ENCODE measurements at regions not wholly inside any gene's neighbourhood (a gene's known extent, or its start where the extent isn't known, plus 50 kb on each side); places are given as distances from the start of the nearest gene placed in this dataset.

DNA sequence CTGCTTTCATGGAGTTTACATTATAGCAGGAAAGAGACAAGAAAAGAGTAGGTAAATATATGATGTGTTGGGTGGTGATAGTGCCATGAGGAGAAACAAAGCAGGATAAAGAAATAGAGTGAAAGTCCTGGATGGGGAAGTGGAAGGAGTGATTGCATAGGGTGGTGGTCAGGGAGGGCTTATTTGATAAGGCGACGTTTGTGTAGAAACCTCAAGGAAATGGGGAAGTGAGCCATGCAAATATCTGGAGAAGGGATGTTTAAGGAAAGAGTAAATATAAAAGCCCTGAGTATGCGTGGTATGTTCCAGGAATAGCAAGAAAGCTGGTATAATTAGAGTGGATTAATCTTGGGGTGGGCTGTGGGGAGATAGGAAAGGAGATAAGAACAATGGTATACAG, 134.7 kb upstream of the SV2C start:
- H3K4me3 Mint-ChIP-seq = no peak overlapping the region
- TF ChIP-seq EZH2phosphoT487 (IDR thresholded peaks at IDR 0.05) = no peak
- TF ChIP-seq, protein P1, sequence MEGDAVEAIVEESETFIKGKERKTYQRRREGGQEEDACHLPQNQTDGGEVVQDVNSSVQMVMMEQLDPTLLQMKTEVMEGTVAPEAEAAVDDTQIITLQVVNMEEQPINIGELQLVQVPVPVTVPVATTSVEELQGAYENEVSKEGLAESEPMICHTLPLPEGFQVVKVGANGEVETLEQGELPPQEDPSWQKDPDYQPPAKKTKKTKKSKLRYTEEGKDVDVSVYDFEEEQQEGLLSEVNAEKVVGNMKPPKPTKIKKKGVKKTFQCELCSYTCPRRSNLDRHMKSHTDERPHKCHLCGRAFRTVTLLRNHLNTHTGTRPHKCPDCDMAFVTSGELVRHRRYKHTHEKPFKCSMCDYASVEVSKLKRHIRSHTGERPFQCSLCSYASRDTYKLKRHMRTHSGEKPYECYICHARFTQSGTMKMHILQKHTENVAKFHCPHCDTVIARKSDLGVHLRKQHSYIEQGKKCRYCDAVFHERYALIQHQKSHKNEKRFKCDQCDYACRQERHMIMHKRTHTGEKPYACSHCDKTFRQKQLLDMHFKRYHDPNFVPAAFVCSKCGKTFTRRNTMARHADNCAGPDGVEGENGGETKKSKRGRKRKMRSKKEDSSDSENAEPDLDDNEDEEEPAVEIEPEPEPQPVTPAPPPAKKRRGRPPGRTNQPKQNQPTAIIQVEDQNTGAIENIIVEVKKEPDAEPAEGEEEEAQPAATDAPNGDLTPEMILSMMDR (IDR thresholded peaks at IDR 0.05) = no peak
- TF ChIP-seq EZH2 (IDR thresholded peaks at IDR 0.05) = no peak
- DNase-seq (ENCODE audit: low spot score) = no peak

DNA sequence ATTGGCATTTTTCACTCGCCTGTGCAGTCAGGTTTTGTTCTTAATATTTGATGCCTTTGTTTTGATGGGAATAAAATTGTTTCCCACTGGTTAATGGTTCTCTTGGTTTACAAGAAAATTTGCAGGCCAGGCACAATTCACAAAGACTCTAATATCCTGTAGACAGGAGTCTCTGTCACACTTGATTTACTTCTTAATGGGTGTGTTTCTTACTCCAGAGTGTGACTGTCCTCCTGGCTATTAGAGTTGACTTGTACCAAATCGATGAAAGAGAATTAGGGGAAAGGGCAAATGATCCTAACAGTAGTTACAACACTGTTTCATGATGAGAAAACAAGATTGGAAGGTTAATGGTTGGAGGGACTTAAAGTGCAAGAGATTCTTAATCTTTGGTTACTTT, 142.8 kb upstream of the SV2C start:
- Mint-ChIP-seq H3K9me3 (no peaks in the 10 kb centered on the region), H3K36me3 (no peaks in the 10 kb centered on the region), H3K4me3 (no peak overlapping the region), H3K27me3 (ENCODE audit: insufficient read depth, low read depth) (peaks cover 7% of the 10 kb centered on the region), H3K27ac (no peak overlapping the region), H3K4me1 (peaks cover 10% of the 10 kb centered on the region)
- TF ChIP-seq EZH2phosphoT487 (IDR thresholded peaks at IDR 0.05) (no peak), EZH2 (IDR thresholded peaks at IDR 0.05) (no peak)
- TF ChIP-seq, protein P1 (IDR thresholded peaks at IDR 0.05) = no peak
- Histone ChIP-seq H3K79me2 (ENCODE audit: low read depth) (no peaks in the 10 kb centered on the region), H4K20me1 (ENCODE audit: low read depth) (no peaks in the 10 kb centered on the region), H3K9ac (no peak overlapping the region), H3K4me1 (no peaks in the 10 kb centered on the region), H3K27ac (no peak overlapping the region), H3K27me3 (no peaks in the 10 kb centered on the region), H3K9me3 (ENCODE audit: low read depth) (no peaks in the 10 kb centered on the region), H2AFZ (replicated peaks) (no peak overlapping the region), H3F3A (ENCODE audit: low read depth) (no peaks in the 10 kb centered on the region), H3K36me3 (no peaks in the 10 kb centered on the region), H3K4me2 (no peak overlapping the region), H3K4me3 (no peak overlapping the region)
- DNase-seq (ENCODE audit: low spot score) = no peak

More for the DNA sequence above, 134.7 kb upstream of the SV2C start:
- Histone ChIP-seq H3K9ac (no peak overlapping the region), H3K4me1 (no peaks in the 10 kb centered on the region), H3K27me3 (no peaks in the 10 kb centered on the region), H3K4me2 (no peak overlapping the region), H4K20me1 (ENCODE audit: low read depth) (no peaks in the 10 kb centered on the region), H3K79me2 (ENCODE audit: low read depth) (no peaks in the 10 kb centered on the region), H2AFZ (replicated peaks) (no peak overlapping the region), H3K27ac (no peak overlapping the region), H3K4me3 (no peak overlapping the region), H3F3A (ENCODE audit: low read depth) (no peaks in the 10 kb centered on the region), H3K9me3 (ENCODE audit: low read depth) (no peaks in the 10 kb centered on the region), H3K36me3 (no peaks in the 10 kb centered on the region)
- H3K36me3 Mint-ChIP-seq = no peaks in the 10 kb centered on the region
- H3K27me3 Mint-ChIP-seq (ENCODE audit: insufficient read depth, low read depth) = peaks cover 8% of the 10 kb centered on the region
- H3K4me1 Mint-ChIP-seq = peaks cover 8% of the 10 kb centered on the region
- peaks cover 2% of the 10 kb centered on the region for H3K9me3 Mint-ChIP-seq
- H3K27ac Mint-ChIP-seq = no peak overlapping the region

DNA sequence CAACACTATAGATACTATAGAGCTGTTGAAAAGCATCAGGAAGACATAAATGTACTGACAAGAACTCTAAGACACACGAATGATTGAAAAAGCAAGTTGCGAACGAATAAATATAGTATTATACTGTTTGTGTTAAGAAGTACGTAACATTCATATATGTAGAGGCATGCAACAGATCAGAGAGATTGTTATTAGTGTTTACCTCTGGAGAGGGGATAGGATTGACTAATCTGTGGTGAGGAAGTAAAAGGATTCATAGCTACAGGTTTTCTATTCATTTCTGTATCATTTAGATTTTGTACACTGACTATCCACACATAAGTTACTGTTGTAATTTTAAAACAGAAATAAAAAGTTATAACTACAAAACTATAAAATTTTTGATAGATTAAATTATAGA, 147.6 kb upstream of the SV2C start:
- Histone ChIP-seq H3K79me2 (ENCODE audit: low read depth) (no peaks in the 10 kb centered on the region), H3K4me2 (no peak overlapping the region), H3K9ac (no peak overlapping the region), H4K20me1 (ENCODE audit: low read depth) (no peaks in the 10 kb centered on the region), H3K36me3 (no peaks in the 10 kb centered on the region), H3F3A (ENCODE audit: low read depth) (no peaks in the 10 kb centered on the region), H3K4me1 (no peaks in the 10 kb centered on the region), H2AFZ (replicated peaks) (no peak overlapping the region), H3K9me3 (ENCODE audit: low read depth) (no peaks in the 10 kb centered on the region), H3K4me3 (no peak overlapping the region), H3K27me3 (no peaks in the 10 kb centered on the region), H3K27ac (no peak overlapping the region)
- TF ChIP-seq EZH2 (IDR thresholded peaks at IDR 0.05) (no peak), EZH2phosphoT487 (IDR thresholded peaks at IDR 0.05) (no peak)
- TF ChIP-seq, protein P1 (IDR thresholded peaks at IDR 0.05) = no peak
- no peak for DNase-seq (ENCODE audit: low spot score)
- H3K9me3 Mint-ChIP-seq = no peaks in the 10 kb centered on the region
- H3K4me1 Mint-ChIP-seq = peaks cover 10% of the 10 kb centered on the region
- no peak overlapping the region for H3K4me3 Mint-ChIP-seq
- H3K27ac Mint-ChIP-seq = no peak overlapping the region
- peaks cover 4% of the 10 kb centered on the region for H3K27me3 Mint-ChIP-seq (ENCODE audit: insufficient read depth, low read depth)
- no peaks in the 10 kb centered on the region for H3K36me3 Mint-ChIP-seq

Data from neural progenitor cell (in vitro differentiated cells).